Transverse colon (tissue), 4 donors: ENCODE measurements at regions not wholly inside any gene's neighbourhood (a gene's known extent, or its start where the extent isn't known, plus 50 kb on each side); places are given as distances from the start of the nearest gene placed in this dataset.

Source experiments
- DNase-seq: peaks from one replicate; pipeline ENCODE4 v3.0.0-alpha.2; 2019
- H3K27ac ChIP-seq, 4 donors: fragments of 200-600 bp; sonication (generic); 2 replicates each; pipeline ENCODE4 v1.5.1; 2016 to 2018; ENCODE audit warnings: inconsistent platforms in 4 of 4
- H3K27me3 ChIP-seq: fragments of 200-600 bp; sonication (generic); 2 replicates; pipeline ENCODE4 v1.5.1; 2017; ENCODE audit warnings: inconsistent platforms
- H3K36me3 ChIP-seq, 4 donors: fragments of 200-600 bp; sonication (generic); 2 replicates each; pipeline ENCODE4 v1.5.1; 2017 to 2019; ENCODE audit warnings: inconsistent platforms in 4 of 4
- H3K4me1 ChIP-seq, 4 donors: fragments of 200-600 bp; sonication (generic); 2 replicates each; pipeline ENCODE4 v1.5.1; 2017 to 2020; ENCODE audit warnings: inconsistent platforms in 4 of 4
- H3K4me3 ChIP-seq, 4 donors: fragments of 200-600 bp; sonication (generic); 1 replicate in 1 of 4; 2 replicates in 3 of 4; pipeline versions ENCODE4 v1.5.1 to v1.6.1; 2017 to 2019; ENCODE audit warnings: inconsistent platforms in 4 of 4
- H3K9me3 ChIP-seq, 2 donors: fragments of 200-600 bp; sonication (generic); 2 replicates each; pipeline ENCODE4 v1.5.1; 2017 to 2019; ENCODE audit warnings: inconsistent platforms in 2 of 2
- CTCF ChIP-seq, 5 experiments: fragments of 200-600 bp in 3 of 5; fragments of 450-650 bp in 2 of 5; sonication (generic) in 3 of 5; IDR thresholded peaks; 1 replicate in 2 of 5; 2 replicates in 3 of 5; pipeline ENCODE4 v1.5.1; 2016 to 2017; ENCODE audit warnings: antibody characterized with exemption in 5 of 5, inconsistent platforms in 3 of 5, mild to moderate bottlenecking in 2 of 5, moderate library complexity in 1 of 5
- EP300 ChIP-seq: sonication (generic); formaldehyde crosslinking; IDR thresholded peaks from one replicate; pipeline ENCODE4 v1.6.1; 2017; ENCODE audit warnings: antibody characterized with exemption, low read depth
- POLR2A ChIP-seq: fragments of 450-650 bp; IDR thresholded peaks from one replicate; pipeline ENCODE4 v1.6.1; 2016; ENCODE audit warnings: antibody characterized with exemption, mild to moderate bottlenecking, moderate library complexity
- POLR2AphosphoS5 ChIP-seq, 3 donors: sonication (generic); formaldehyde crosslinking; IDR thresholded peaks; one replicate each; pipeline ENCODE4 v1.6.1; 2016; ENCODE audit warnings: antibody characterized with exemption in 3 of 3
- WGBS, 2 donors: methylation state at CpG; one replicate each; pipeline ENCODE4 v1.1.5; 2018; ENCODE audit warnings: low coverage in 1 of 2; 5-methylcytosine and 5-hydroxymethylcytosine counted together
- in situ Hi-C, 4 donors: fragments of 200-750 bp; cut with MboI; loops; one replicate each; pipeline versions ENCODE4 v1.15.0 to v1.15.1; 2017; ENCODE audit warnings: low sequenced_read_pairs in 3 of 4, low pct_ligation_motif_present in 1 of 4, low pct_unique_long_range_greater_than_20kb in 1 of 4
- intact Hi-C: fragments of 100-400 bp; cut with DNase I; formaldehyde crosslinking; loops from one replicate; pipeline ENCODE4 v1.15.1; 2023; ENCODE audit warnings: low total_unique reads

DNA sequence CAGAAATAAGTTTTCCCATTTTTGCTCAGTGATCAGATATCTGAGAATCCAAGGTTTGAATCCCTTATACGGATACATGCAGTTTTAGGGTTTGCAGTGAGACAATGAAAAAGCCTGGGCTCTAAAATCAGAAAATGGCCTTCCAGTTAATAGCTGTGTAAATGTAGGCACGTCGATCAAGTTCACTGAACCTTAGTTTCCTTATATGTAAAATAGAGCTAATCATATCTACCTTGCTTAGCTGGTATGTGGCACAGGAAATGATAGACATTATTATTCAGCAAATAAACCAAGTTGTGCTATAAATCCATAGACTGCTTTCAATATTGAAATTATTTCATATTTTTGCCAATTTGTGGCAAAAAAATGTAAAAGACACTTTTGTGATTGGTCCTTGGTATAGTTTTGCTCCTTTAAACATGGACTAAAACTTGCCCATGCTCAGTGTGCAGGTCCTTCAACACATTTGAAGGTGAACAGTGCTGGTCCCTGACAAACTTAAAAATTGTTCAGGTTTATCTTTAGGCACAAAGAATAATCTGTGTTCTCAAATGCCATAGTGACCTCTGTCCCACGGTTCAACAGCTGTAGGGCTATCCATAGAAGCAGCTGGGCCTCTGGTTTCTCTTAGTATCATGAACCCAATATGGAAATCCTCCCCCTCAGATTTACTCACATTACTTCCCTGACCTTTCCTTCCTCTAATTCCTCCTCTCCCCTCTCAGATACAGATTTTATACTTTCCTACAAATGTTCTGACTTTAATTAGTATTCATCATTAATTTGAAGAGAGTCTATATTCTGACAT is 51.0 kb downstream of the CCDC54 start:
- TF ChIP-seq EP300 (no peak), CTCF (IDR thresholded peaks at IDR 0.05) (no peak), POLR2AphosphoS5 (IDR thresholded peaks at IDR 0.05) (no peak), POLR2A (no peak)
- no peaks in the 10 kb centered on the region for H3K9me3 ChIP-seq
- no peak overlapping the region for H3K4me3 ChIP-seq
- H3K27me3 ChIP-seq = no peaks in the 10 kb centered on the region
- 65 to 69% methylated on average over 4 of the region's 4 CpGs for WGBS, 2 donors
- intact Hi-C loops = no loop called here
- in situ Hi-C loops = no loop called here
- no peaks in the 10 kb centered on the region for H3K36me3 ChIP-seq
- peaks cover 0 to 29% (median 15%) of the 10 kb centered on the region in 4 donors for H3K4me1 ChIP-seq
- no peak overlapping the region for H3K27ac ChIP-seq
- DNase-seq = no peak

DNA sequence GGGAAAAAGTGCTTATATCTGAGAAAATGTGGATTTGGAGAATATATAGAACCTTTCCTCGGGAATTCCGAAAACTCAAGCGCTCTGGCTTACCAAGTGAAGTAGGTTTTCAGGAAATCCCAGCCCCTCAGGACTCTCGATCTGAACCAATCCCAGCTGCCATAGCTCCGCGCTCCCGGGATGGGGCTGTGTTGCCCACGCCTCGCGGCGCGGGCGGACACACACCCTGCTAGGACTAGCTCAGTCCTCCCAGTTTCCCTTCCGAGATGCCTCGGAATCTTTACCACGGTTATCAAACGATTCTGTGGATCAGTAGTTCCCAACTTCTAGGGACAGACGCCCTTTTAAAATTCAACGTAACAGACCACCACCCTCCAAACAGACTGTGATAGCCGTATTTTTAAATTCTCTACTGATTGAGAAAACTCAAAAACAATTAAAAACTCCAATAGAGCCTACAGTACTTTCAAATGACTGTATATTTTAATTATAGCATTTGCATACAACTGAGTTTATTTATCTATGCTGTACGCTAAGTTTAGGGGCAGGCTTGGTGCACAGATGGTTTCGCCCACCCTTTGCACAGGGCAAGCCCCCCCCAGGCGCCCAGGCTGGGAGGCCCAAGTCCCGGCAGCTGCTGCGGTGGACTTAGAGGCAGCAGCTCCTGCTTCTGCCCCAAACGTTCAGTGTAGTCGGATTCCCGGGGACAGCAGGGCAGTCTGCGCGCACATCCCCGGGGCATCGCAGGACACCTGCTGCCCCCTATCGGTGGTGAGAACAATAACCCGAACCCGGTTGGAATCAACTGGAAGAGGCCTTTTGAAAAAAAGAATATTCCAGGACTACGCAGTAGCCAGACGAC is 52.3 kb downstream of the CCDC54 start:
- H3K4me3 ChIP-seq = peak overlapping the region; percentile 14 to 96 (median 44)
- in situ Hi-C loops = no loop called here

DNA sequence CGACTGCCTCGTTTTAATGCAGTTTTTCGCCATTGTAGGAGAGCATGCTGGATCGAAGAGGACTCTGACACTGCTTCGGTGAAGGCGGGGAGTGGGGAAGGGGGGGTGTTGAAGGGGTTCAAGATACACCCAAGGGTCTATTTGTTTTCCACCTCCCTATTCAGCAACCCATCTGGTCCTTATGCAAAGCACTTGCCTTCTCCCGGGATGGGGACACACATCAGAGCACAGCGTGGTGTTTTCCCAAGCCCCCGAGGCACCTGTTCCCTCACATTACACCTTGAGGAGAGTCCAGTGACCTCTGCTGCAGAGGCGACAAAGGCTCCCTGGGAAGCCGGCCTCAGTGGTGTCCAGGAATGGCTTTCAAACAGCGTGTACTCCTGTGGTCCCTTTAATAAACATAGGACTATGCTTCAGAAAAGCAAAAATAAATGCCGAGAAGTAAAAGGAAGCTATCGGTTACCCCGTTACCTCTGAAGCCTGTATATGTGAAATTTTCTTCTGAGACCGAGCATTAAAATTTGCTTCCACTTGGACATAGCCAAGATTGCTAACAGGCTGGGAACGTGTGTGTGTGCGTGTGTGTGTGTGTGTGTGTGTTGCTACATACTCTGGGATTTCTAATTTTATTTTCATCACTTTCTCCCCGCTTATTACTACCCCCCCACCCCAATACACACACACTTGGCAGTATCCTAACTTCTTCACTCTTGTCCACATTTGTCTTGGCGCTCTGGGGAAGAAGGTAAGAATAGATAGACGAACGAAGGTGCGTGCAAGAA is 53.2 kb downstream of the CCDC54 start:
- in situ Hi-C loops (no loop called here), intact Hi-C loops (loop anchor here (5.0 kb wide), 2 partner anchors 92 to 188 kb away; partner anchors contain the start of gene BBX)
- Histone ChIP-seq H3K4me3 (peak overlapping the region; percentile 56 to 96 (median 69)), H3K27ac (peak overlapping the region; percentile 91 to 98 (median 94)), H3K9me3 (no peaks in the 10 kb centered on the region), H3K27me3 (no peaks in the 10 kb centered on the region), H3K4me1 (peaks cover 0 to 29% (median 15%) of the 10 kb centered on the region in 4 donors), H3K36me3 (no peaks in the 10 kb centered on the region)
- 23 to 40% methylated on average over 1 to 23 of the region's 23 CpGs for WGBS, 2 donors
- TF ChIP-seq CTCF (IDR thresholded peaks at IDR 0.05) = peak in 1 of 5 experiments; percentile 5
- TF ChIP-seq POLR2A = no peak
- peak; percentile 14 for DNase-seq

More for the DNA sequence above, 52.3 kb downstream of the CCDC54 start:
- Histone ChIP-seq H3K36me3 (no peaks in the 10 kb centered on the region), H3K27me3 (no peaks in the 10 kb centered on the region), H3K4me1 (peaks cover 0 to 29% (median 15%) of the 10 kb centered on the region in 4 donors), H3K27ac (peak overlapping the region; percentile 91 to 98 (median 94)), H3K9me3 (no peaks in the 10 kb centered on the region)
- WGBS, 2 donors = 22 to 36% methylated on average over 11 to 37 of the region's 37 CpGs
- no peak for TF ChIP-seq EP300
- no peak for TF ChIP-seq POLR2A
- peak; percentile 79 to 90 (median 86) for TF ChIP-seq CTCF (IDR thresholded peaks at IDR 0.05)
- TF ChIP-seq POLR2AphosphoS5 (IDR thresholded peaks at IDR 0.05) = peak in 1 of 3 donors; percentile 22
- intact Hi-C loops = loop anchor here (5.0 kb wide), 2 partner anchors 93 to 187 kb away; partner anchors contain the start of gene BBX
- DNase-seq = peak; percentile 75
